Gastrocnemius medialis (tissue), 4 donors: ENCODE measurements at regions not wholly inside any gene's neighbourhood (a gene's known extent, or its start where the extent isn't known, plus 50 kb on each side); places are given as distances from the start of the nearest gene placed in this dataset.

ENCODE experiments used
- CTCF ChIP-seq, 5 experiments: fragments of 450-650 bp in 3 of 5; fragments of 200-600 bp in 2 of 5; sonication (generic) in 2 of 5; IDR thresholded peaks in 4 of 5; conservative IDR thresholded peaks in 1 of 5; 1 replicate in 4 of 5; 2 replicates in 1 of 5; pipeline ENCODE4 v1.5.1; 2016 to 2019; ENCODE audit warnings: antibody characterized with exemption in 5 of 5, mild to moderate bottlenecking in 3 of 5, moderate library complexity in 3 of 5
- POLR2A ChIP-seq, 2 donors: fragments of 450-650 bp; IDR thresholded peaks; one replicate each; pipeline ENCODE4 v1.6.1; 2017; ENCODE audit warnings: antibody characterized with exemption in 2 of 2, mild to moderate bottlenecking in 2 of 2, moderate library complexity in 2 of 2

- TF ChIP-seq POLR2A (IDR thresholded peaks at IDR 0.05) (no peak), CTCF (IDR thresholded peaks at IDR 0.05 in 4 of 5, conservative IDR thresholded peaks at IDR 0.05 in 1 of 5) (no peak)
These were observed 94.5 kb downstream of the COPS8 start for GRCh38 chr2:237180187-237180586.
